NCI-H526 treated with DMSO at 0.1 percent for 48 hours (cell line): ENCODE measurements at regions not wholly inside any gene's neighbourhood (a gene's known extent, or its start where the extent isn't known, plus 50 kb on each side); places are given as distances from the start of the nearest gene placed in this dataset.

Experiments
- DNase-seq: peaks from one replicate; lab custom pipeline; 2025; lab: John Stamatoyannopoulos, UW

- DNase-seq, result no peak
Measured at GRCh38 chr10:64209561-64209960, 688.4 kb downstream of the REEP3 start.

- no peak for DNase-seq
Measured at GRCh38 chr10:64210211-64210610, 689.0 kb downstream of the REEP3 start.

- no peak for DNase-seq
Measured at GRCh38 chr10:64211466-64211865, 690.3 kb downstream of the REEP3 start.

DNA sequence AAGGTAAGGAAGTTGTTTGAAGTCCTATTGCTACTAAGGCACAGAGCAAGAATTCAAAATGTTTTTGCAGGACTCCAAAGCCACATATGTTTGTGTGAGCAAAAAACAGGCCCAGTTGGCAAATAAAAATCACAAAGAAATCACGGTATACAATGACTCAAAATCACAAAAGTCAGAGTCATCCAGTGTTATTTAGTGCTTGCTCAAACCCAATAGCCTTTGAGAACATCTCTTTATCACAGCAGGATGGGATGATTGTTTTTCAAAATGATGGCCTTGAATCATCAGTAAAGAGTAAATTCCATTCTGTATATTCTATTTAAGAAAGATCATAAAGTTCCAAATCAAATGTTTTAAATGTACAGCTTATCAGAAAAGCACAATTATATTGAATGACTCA lies 693.9 kb downstream of the REEP3 start:
- DNase-seq, result no peak

- no peak for DNase-seq
Measured at GRCh38 chr10:64219271-64220025, 698.2 kb downstream of the REEP3 start.

- DNase-seq, result no peak
Measured at GRCh38 chr10:64234489-64234888, 713.3 kb downstream of the REEP3 start.

DNA sequence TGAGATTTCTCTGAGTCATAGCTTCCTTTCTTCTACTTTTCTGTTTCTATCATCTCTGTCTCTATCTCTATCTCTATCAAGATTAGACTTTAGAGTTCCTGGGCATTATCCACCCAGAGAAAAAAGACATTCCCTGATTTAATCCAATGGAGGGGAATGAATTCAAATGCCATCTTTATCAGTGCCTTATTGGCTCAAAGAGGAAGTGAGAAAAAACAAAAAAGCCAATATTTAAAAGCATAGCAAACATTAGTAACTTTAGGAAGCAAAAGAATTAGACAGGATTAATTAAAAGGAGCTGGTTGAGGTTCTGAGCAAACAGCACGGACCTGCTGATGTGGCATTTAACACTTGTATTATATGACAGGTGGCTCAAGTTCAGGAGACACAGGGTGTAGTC lies 736.5 kb downstream of the REEP3 start:
- no peak for DNase-seq

DNA sequence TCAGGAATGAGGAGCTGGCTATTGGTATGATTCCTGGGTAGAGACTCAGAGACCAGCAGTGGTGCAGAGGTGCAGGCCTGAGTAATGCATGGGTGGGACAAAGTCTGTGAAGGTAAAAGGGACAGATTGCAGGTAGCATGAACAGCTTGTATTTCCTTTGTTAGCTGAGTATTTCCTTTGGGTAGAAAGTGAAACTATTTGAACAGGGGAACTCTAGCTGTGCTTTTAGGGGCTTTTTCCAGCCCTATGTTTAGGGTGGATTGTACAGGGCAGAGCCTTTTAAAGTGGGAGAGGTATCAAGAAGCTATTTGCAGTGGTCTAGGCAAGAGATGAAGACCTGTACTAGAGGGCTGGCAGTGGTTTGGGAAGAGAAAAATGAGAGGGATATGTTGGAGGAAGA lies 739.9 kb downstream of the REEP3 start:
- DNase-seq, result no peak

GRCh38 chr10:64261676-64262075 lies 740.5 kb downstream of the REEP3 start:
- DNase-seq, result no peak

DNA sequence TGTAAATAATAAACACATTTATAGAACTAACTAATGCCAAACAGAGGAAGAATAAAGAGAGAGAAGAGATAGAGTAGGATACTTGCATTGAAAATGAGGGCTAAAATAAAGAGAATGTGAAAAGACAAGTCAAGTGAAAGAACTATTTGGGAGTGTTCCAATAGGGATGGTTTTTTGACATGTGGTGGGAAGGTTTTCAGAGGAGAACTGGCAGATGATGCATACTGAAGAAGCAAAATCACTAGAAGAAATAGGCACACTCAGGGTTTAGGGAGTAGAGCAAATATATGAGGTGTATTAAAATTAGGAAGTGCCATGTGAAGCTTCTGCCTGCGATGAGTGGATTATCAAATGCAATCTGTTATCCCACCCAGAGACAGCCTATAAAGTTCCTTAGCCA lies 744.8 kb downstream of the REEP3 start:
- no peak for DNase-seq

- DNase-seq, result no peak
Measured at GRCh38 chr10:64271508-64271907, 750.3 kb downstream of the REEP3 start.

- no peak for DNase-seq
Measured at GRCh38 chr10:64271983-64272382, 750.8 kb downstream of the REEP3 start.

GRCh38 chr10:64275001-64275400 lies 753.8 kb downstream of the REEP3 start:
- no peak for DNase-seq

DNA sequence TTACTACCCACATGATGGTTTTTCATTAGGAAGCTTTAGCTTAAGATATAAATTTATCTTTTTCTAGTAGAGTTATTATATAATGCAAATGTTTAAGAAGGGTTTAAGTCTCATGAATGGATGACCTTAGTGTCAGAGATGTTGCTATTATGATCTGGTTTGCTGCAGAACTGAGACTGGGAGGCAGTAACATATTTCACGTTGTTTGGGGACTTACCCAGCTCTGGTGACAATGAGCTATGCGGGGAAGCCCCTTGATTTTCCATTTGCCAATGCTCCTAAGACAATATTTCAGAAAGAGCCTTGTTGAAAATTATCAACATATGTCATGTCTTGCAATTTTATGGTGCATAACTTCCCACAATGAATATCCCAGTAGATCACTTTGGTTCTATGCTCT lies 754.6 kb downstream of the REEP3 start:
- DNase-seq, result no peak

DNA sequence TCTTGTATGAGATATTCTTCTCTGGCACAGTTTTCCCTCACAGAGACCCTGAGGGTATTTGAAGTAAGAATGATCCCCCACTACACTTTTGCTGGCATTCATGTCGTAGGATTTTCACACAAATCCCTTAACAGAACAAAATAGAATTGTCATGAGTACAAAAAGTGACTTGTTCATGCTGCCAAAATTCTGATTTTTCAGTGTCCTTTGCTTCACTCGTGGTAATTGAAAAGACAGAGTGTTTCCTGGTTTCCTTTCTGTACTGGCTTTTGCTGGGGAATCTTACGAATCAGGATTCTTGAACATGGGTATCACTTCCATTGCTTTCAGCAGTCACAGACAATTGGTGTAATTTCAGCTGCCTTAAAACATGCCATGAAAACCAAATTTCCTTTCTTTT lies 756.3 kb downstream of the REEP3 start:
- no peak for DNase-seq

DNA sequence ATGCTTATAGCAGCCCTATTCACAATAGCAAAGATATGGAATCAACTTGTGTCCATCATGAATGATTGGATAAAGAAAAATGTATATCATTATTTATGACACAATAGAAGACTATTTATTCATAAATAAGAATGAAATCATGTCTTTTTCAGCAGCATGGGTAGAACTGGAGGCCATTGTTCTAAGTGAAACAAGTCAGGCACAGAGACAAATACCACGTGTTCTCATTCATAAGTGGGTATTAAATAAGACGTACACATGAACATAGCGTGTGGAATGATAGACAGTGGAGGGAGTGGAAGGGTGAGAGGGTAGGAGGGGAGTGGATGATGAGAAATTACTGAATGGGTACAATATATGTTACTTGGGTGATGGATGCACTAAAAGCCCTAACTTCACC lies 762.4 kb downstream of the REEP3 start:
- DNase-seq, result no peak

DNA sequence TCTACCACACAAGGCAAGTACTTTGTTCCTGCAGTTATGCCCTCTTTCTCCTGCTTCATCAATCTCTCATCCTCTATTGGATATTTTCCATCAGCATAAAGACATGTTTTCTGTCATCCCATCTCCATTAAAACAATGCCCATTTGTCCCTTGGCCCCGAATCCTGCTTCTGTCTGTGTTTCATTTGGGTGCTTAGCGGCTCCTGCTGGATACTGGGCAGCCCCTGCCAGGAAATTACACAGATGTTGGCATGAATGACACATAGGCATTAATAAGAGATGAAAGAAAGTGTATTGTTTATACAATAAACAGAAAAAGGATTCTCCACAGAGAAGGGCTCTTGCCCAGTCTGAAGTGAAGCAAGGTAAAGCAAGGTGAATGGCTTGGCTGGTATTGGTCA lies 765.3 kb downstream of the REEP3 start:
- no peak for DNase-seq

DNA sequence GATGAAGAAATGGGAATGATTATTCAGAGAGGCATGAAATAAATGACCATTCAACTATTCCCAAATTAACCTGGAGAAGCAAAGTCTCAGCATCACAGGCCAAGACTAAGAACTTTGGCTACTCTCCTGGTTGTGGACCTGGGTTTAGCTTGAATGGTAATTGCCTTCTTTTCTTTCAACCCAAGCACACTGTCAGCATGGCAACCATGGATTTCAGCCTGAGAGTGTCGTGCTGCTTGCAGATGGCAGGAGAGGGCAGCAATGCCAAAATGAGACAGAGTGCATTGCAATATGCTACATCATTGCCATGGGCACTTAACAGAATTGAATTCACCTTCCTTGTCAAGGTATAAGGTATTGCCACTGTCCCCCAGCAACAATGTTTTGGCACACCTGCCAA lies 767.2 kb downstream of the REEP3 start:
- DNase-seq, result no peak

GRCh38 chr10:64303566-64303965 lies 782.4 kb downstream of the REEP3 start:
- DNase-seq, result no peak

GRCh38 chr10:64306729-64307327 lies 785.6 kb downstream of the REEP3 start:
- no peak for DNase-seq

GRCh38 chr10:64312876-64313275 lies 791.7 kb downstream of the REEP3 start:
- DNase-seq, result no peak

- DNase-seq, result no peak
Measured at GRCh38 chr10:64313967-64314366, 792.8 kb downstream of the REEP3 start.

DNA sequence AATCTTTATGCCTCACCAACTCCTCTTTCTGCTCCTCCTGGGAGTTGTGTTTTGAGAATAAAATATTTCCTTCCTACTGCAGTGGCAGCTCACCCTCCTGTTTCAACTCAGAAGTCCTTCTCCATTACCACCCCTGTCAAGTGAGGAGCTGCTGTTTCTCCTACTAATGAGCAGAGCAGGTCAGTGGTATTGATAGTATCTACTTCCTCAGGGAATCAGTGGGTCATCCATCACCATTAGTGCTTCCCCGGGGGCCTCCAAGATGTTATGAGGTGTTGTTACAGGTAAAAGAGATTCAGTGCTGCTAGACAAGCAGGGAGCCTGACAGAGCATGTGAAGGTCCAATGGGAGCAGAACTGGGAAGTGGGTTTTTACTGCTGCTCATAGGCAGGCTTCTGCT lies 795.2 kb downstream of the REEP3 start:
- no peak for DNase-seq

- no peak for DNase-seq
Measured at GRCh38 chr10:64316833-64317232, 795.6 kb downstream of the REEP3 start.
